ENCODE measurements at regions not wholly inside any gene's neighbourhood (a gene's known extent, or its start where the extent isn't known, plus 50 kb on each side); places are given as distances from the start of the nearest gene placed in this dataset.

DNA sequence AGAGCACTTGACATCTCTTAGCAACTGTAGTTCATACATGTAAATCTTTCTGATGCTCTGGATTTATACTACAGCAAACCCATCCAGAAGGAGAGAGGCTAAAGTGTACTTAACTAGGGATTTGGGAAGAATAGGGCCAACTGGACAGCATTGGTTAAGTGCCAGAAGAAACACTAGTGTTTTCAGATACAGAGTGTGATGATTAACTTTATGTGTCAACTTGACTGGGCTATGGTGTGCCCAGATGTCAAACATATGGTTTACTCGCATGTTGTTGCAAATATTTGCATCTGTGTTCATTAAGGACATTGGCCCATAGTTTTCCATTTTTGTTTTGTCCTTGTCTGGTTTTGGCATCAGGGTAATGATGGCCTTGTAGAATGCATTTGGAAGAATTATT, 384.7 kb upstream of the KCND2 start:
- no peaks in the 10 kb centered on the region for H3K4me1 ChIP-seq (ENCODE audit: insufficient read depth, low read length)
- H3K9me3 ChIP-seq (ENCODE audit: insufficient read depth, low read length, severe bottlenecking), result no peaks in the 10 kb centered on the region
- no peak overlapping the region for H2AFZ ChIP-seq (ENCODE audit: low read depth, low read length)
- H3K27ac ChIP-seq (ENCODE audit: low read length), result no peak overlapping the region
- no peaks in the 10 kb centered on the region for H3K36me3 ChIP-seq (ENCODE audit: insufficient read depth, low read length)
- no peak overlapping the region for H3K4me3 ChIP-seq (ENCODE audit: low read depth in 1 of 2, low read length in 2 of 2)
- no peak for DNase-seq
- no peak overlapping the region for H3K9ac ChIP-seq (ENCODE audit: low read depth, low read length)
- H3K4me2 ChIP-seq (ENCODE audit: insufficient read depth, low read length), result no peak overlapping the region
- no peaks in the 10 kb centered on the region for H3K27me3 ChIP-seq (ENCODE audit: insufficient read depth, low read length, poor library complexity)
- no peaks in the 10 kb centered on the region for H4K20me1 ChIP-seq (ENCODE audit: insufficient read depth, low read length)
- no peaks in the 10 kb centered on the region for H3K79me2 ChIP-seq (ENCODE audit: insufficient read depth, low read length)
- no peak for ATAC-seq (ENCODE audit: insufficient read depth, low read depth)
- no peak for TF ChIP-seq EZH2 (IDR thresholded peaks at IDR 0.05; ENCODE audit: borderline replicate concordance, low read depth, low read length, severe bottlenecking)
- TF ChIP-seq, protein P1, sequence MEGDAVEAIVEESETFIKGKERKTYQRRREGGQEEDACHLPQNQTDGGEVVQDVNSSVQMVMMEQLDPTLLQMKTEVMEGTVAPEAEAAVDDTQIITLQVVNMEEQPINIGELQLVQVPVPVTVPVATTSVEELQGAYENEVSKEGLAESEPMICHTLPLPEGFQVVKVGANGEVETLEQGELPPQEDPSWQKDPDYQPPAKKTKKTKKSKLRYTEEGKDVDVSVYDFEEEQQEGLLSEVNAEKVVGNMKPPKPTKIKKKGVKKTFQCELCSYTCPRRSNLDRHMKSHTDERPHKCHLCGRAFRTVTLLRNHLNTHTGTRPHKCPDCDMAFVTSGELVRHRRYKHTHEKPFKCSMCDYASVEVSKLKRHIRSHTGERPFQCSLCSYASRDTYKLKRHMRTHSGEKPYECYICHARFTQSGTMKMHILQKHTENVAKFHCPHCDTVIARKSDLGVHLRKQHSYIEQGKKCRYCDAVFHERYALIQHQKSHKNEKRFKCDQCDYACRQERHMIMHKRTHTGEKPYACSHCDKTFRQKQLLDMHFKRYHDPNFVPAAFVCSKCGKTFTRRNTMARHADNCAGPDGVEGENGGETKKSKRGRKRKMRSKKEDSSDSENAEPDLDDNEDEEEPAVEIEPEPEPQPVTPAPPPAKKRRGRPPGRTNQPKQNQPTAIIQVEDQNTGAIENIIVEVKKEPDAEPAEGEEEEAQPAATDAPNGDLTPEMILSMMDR (IDR thresholded peaks at IDR 0.05; ENCODE audit: borderline replicate concordance, extremely low read depth, low read length, poor library complexity, severe bottlenecking), result no peak

DNA sequence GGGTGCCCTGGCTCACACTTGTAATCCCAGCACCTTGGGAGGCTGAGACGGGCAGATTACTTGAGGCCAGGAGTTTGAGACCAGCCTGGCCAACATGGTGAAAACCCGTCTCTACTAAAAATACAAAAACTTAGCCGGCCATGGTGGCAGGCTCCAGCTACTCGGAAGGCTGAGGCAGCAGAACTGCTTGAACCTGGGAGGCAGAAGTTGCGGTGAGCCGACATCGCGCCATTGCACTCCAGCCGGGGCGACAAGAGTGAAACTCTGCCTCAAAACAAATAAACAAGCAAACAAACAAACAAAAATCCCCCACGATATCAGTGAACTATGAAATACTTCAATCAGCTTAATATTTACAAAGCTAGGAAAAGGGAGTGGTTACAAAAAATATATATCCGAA, 382.3 kb upstream of the KCND2 start:
- H3K4me1 ChIP-seq (ENCODE audit: insufficient read depth, low read length), result no peaks in the 10 kb centered on the region
- H2AFZ ChIP-seq (ENCODE audit: low read depth, low read length), result no peak overlapping the region
- H3K36me3 ChIP-seq (ENCODE audit: insufficient read depth, low read length), result no peaks in the 10 kb centered on the region
- ATAC-seq (ENCODE audit: insufficient read depth, low read depth) (no peak), DNase-seq (no peak)
- no peaks in the 10 kb centered on the region for H4K20me1 ChIP-seq (ENCODE audit: insufficient read depth, low read length)
- no peak overlapping the region for H3K4me3 ChIP-seq (ENCODE audit: low read depth in 1 of 2, low read length in 2 of 2)
- no peak overlapping the region for H3K4me2 ChIP-seq (ENCODE audit: insufficient read depth, low read length)
- no peak for TF ChIP-seq EZH2 (IDR thresholded peaks at IDR 0.05; ENCODE audit: borderline replicate concordance, low read depth, low read length, severe bottlenecking)
- TF ChIP-seq, protein P1 (IDR thresholded peaks at IDR 0.05; ENCODE audit: borderline replicate concordance, extremely low read depth, low read length, poor library complexity, severe bottlenecking), result no peak
- H3K9ac ChIP-seq (ENCODE audit: low read depth, low read length), result no peak overlapping the region
- no peaks in the 10 kb centered on the region for H3K9me3 ChIP-seq (ENCODE audit: insufficient read depth, low read length, severe bottlenecking)
- H3K27me3 ChIP-seq (ENCODE audit: insufficient read depth, low read length, poor library complexity), result no peaks in the 10 kb centered on the region
- no peaks in the 10 kb centered on the region for H3K79me2 ChIP-seq (ENCODE audit: insufficient read depth, low read length)
- H3K27ac ChIP-seq (ENCODE audit: low read length), result no peak overlapping the region

DNA sequence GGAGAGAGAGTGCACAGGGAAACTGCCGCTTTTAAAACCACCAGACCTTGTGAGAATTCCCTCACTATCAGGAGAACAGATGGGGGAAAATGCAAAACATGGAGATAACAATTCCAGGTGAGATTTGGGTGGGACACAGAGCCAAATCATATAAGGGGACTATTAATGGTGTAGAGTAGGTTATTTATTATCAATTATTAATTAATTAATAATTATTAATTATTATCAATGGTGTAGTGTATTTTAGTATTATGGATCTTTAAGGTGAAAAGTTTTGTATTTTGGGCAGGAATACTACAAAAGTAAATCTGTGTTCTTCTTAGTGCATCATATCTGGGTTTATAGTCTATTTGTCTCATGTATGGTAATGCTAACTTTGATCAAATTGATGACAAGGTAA, 377.7 kb upstream of the KCND2 start:
- ATAC-seq (ENCODE audit: insufficient read depth, low read depth) (no peak), DNase-seq (no peak)
- H3K79me2 ChIP-seq (ENCODE audit: insufficient read depth, low read length), result no peaks in the 10 kb centered on the region
- no peaks in the 10 kb centered on the region for H3K9me3 ChIP-seq (ENCODE audit: insufficient read depth, low read length, severe bottlenecking)
- H3K4me3 ChIP-seq (ENCODE audit: low read depth in 1 of 2, low read length in 2 of 2), result no peak overlapping the region
- no peaks in the 10 kb centered on the region for H4K20me1 ChIP-seq (ENCODE audit: insufficient read depth, low read length)
- H3K27me3 ChIP-seq (ENCODE audit: insufficient read depth, low read length, poor library complexity), result no peaks in the 10 kb centered on the region
- no peak overlapping the region for H3K4me2 ChIP-seq (ENCODE audit: insufficient read depth, low read length)
- no peaks in the 10 kb centered on the region for H3K4me1 ChIP-seq (ENCODE audit: insufficient read depth, low read length)
- H3K27ac ChIP-seq (ENCODE audit: low read length), result no peak overlapping the region
- no peaks in the 10 kb centered on the region for H3K36me3 ChIP-seq (ENCODE audit: insufficient read depth, low read length)
- no peak overlapping the region for H2AFZ ChIP-seq (ENCODE audit: low read depth, low read length)
- H3K9ac ChIP-seq (ENCODE audit: low read depth, low read length), result no peak overlapping the region
- TF ChIP-seq, protein P1 (IDR thresholded peaks at IDR 0.05; ENCODE audit: borderline replicate concordance, extremely low read depth, low read length, poor library complexity, severe bottlenecking), result no peak
- TF ChIP-seq EZH2 (IDR thresholded peaks at IDR 0.05; ENCODE audit: borderline replicate concordance, low read depth, low read length, severe bottlenecking), result no peak

DNA sequence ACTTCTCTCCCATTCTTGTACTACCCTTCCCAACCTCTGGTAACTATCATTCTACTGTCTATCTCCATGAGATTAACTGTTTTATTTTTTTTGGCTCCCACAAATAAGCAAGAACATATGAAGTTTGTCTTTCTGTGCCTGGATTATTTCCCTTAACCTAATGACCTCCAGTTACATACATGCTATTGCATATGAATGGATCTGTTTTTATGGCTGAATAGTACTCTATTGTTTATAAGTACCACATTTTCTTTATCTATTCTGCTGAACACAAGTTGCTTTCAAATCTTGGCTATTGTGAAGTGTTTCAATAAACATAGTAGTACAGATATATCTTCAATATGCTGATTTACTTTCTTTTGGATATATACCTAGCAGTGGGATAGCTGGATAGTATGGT, 376.6 kb upstream of the KCND2 start:
- Histone ChIP-seq H2AFZ (ENCODE audit: low read depth, low read length) (no peak overlapping the region), H3K36me3 (ENCODE audit: insufficient read depth, low read length) (no peaks in the 10 kb centered on the region), H3K9ac (ENCODE audit: low read depth, low read length) (no peak overlapping the region), H3K27me3 (ENCODE audit: insufficient read depth, low read length, poor library complexity) (no peaks in the 10 kb centered on the region), H3K79me2 (ENCODE audit: insufficient read depth, low read length) (no peaks in the 10 kb centered on the region), H3K27ac (ENCODE audit: low read length) (no peak overlapping the region), H3K9me3 (ENCODE audit: insufficient read depth, low read length, severe bottlenecking) (no peaks in the 10 kb centered on the region), H3K4me1 (ENCODE audit: insufficient read depth, low read length) (no peaks in the 10 kb centered on the region), H4K20me1 (ENCODE audit: insufficient read depth, low read length) (no peaks in the 10 kb centered on the region), H3K4me2 (ENCODE audit: insufficient read depth, low read length) (no peak overlapping the region), H3K4me3 (ENCODE audit: low read depth in 1 of 2, low read length in 2 of 2) (no peak overlapping the region)
- TF ChIP-seq, protein P1 (IDR thresholded peaks at IDR 0.05; ENCODE audit: borderline replicate concordance, extremely low read depth, low read length, poor library complexity, severe bottlenecking), result no peak
- no peak for TF ChIP-seq EZH2 (IDR thresholded peaks at IDR 0.05; ENCODE audit: borderline replicate concordance, low read depth, low read length, severe bottlenecking)
- ATAC-seq (ENCODE audit: insufficient read depth, low read depth), result no peak
- DNase-seq, result no peak

All from DND-41 (cell line).